DND-41 (cell line): ENCODE measurements at regions not wholly inside any gene's neighbourhood (a gene's known extent, or its start where the extent isn't known, plus 50 kb on each side); places are given as distances from the start of the nearest gene placed in this dataset.

ENCODE experiments used
- ATAC-seq: fragments of 200-7000 bp; cut with Tn5 transposase; 3 replicates; pipeline ENCODE4 v1.9.1; 2021; ENCODE audit warnings: low read depth; ENCODE audit not compliant: insufficient read depth
- DNase-seq: peaks from one replicate; pipeline ENCODE4 v3.0.0-alpha.2; 2020
- H2AFZ ChIP-seq: 2 replicates; pipeline ENCODE4 v1.6.0; 2012; ENCODE audit warnings: low read depth, low read length
- H3K27ac ChIP-seq: 2 replicates; pipeline ENCODE4 v1.5.1; 2012; ENCODE audit warnings: low read length, inconsistent platforms
- H3K27me3 ChIP-seq: fragments of 200-600 bp; sonication (generic); 2 replicates; pipeline ENCODE4 v1.6.0; 2012; ENCODE audit warnings: low read length, mild to moderate bottlenecking, inconsistent platforms; ENCODE audit not compliant: insufficient read depth, poor library complexity
- H3K36me3 ChIP-seq: 2 replicates; pipeline ENCODE4 v1.5.1; 2012; ENCODE audit warnings: low read length, inconsistent platforms; ENCODE audit not compliant: insufficient read depth
- H3K4me1 ChIP-seq: 2 replicates; pipeline ENCODE4 v1.5.1; 2012; ENCODE audit warnings: mild to moderate bottlenecking, low read length; ENCODE audit not compliant: insufficient read depth
- H3K4me2 ChIP-seq: 2 replicates; pipeline ENCODE4 v1.6.0; 2012; ENCODE audit warnings: mild to moderate bottlenecking, moderate library complexity, low read length, inconsistent platforms; ENCODE audit not compliant: insufficient read depth
- H3K4me3 ChIP-seq, 2 experiments: fragments of 200-600 bp in 1 of 2; shearing (Covaris generic) in 1 of 2; 2 replicates each; pipeline ENCODE4 v1.5.1; 2012 to 2016; ENCODE audit warnings: inconsistent platforms in 2 of 2, low read length in 2 of 2, mild to moderate bottlenecking in 2 of 2, low read depth in 1 of 2, moderate library complexity in 1 of 2
- H3K79me2 ChIP-seq: 2 replicates; pipeline ENCODE4 v1.6.0; 2012; ENCODE audit warnings: low read length, inconsistent platforms; ENCODE audit not compliant: insufficient read depth
- H3K9ac ChIP-seq: 2 replicates; pipeline ENCODE4 v1.6.0; 2012; ENCODE audit warnings: low read depth, mild to moderate bottlenecking, inconsistent platforms, low read length, moderate library complexity
- H3K9me3 ChIP-seq: 2 replicates; pipeline ENCODE4 v1.5.1; 2012; ENCODE audit warnings: low read length, moderate library complexity, mild to moderate bottlenecking, inconsistent platforms; ENCODE audit not compliant: insufficient read depth, severe bottlenecking
- H4K20me1 ChIP-seq: 2 replicates; pipeline ENCODE4 v1.6.0; 2012; ENCODE audit warnings: low read length; ENCODE audit not compliant: insufficient read depth
- EZH2 ChIP-seq: IDR thresholded peaks from 3 replicates; pipeline ENCODE4 v1.6.1; 2012; ENCODE audit warnings: borderline replicate concordance, low read depth, mild to moderate bottlenecking, moderate library complexity, low read length, inconsistent platforms; ENCODE audit not compliant: severe bottlenecking
- TF ChIP-seq, protein P1 (sequence below): IDR thresholded peaks from 2 replicates; pipeline ENCODE4 v1.5.1; 2012; ENCODE audit warnings: borderline replicate concordance, low read length, moderate library complexity, mild to moderate bottlenecking; ENCODE audit not compliant: poor library complexity, severe bottlenecking; ENCODE audit errors: extremely low read depth

DNA sequence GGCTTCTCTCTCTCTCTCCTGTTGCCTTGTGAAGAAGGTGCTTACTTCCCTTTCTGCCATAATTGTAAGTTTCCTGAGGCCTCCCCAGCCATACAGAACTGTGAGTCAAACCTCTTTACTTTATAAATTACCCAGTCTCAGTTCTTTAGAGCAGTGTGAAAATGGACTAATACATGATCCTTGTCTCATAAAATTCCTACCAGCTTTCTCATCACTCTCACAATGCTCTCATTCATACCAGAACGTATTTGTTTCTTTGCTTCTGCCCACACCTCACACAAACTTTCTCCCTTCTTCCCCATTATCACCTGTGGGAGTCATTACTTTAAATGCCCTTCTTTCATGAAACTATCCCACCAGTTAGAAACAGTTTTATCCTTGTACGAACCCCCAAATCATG is 62.7 kb upstream of the ARHGAP42 start:
- Histone ChIP-seq H3K4me3 (no peak overlapping the region), H3K36me3 (no peaks in the 10 kb centered on the region), H3K79me2 (no peaks in the 10 kb centered on the region), H2AFZ (no peak overlapping the region), H3K27me3 (no peaks in the 10 kb centered on the region), H3K9ac (no peak overlapping the region), H3K9me3 (peaks cover 11% of the 10 kb centered on the region), H4K20me1 (no peaks in the 10 kb centered on the region), H3K4me2 (no peak overlapping the region), H3K27ac (no peak overlapping the region), H3K4me1 (no peaks in the 10 kb centered on the region)
- ATAC-seq (no peak), DNase-seq (no peak)
- TF ChIP-seq, protein P1, sequence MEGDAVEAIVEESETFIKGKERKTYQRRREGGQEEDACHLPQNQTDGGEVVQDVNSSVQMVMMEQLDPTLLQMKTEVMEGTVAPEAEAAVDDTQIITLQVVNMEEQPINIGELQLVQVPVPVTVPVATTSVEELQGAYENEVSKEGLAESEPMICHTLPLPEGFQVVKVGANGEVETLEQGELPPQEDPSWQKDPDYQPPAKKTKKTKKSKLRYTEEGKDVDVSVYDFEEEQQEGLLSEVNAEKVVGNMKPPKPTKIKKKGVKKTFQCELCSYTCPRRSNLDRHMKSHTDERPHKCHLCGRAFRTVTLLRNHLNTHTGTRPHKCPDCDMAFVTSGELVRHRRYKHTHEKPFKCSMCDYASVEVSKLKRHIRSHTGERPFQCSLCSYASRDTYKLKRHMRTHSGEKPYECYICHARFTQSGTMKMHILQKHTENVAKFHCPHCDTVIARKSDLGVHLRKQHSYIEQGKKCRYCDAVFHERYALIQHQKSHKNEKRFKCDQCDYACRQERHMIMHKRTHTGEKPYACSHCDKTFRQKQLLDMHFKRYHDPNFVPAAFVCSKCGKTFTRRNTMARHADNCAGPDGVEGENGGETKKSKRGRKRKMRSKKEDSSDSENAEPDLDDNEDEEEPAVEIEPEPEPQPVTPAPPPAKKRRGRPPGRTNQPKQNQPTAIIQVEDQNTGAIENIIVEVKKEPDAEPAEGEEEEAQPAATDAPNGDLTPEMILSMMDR, result no peak
- no peak for TF ChIP-seq EZH2

DNA sequence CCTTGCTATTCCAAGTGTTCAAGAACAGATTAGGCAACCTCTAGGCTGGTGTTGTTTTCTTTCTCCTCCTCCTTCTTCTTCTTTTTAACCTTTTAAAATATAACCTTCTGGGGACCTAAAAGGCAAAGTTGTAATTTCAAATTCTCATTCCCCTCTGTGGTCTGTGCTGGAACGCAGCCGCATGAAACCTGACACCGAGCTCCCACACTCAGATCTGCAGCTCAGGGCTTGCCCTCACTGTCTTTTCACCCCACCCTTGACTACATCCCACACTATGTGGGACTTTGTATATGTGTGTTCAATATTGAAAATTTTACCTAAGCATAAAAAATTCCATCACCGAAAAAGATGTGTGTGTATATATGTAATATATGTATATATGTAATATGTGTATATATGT is 62.0 kb upstream of the ARHGAP42 start:
- no peak for ATAC-seq

DNA sequence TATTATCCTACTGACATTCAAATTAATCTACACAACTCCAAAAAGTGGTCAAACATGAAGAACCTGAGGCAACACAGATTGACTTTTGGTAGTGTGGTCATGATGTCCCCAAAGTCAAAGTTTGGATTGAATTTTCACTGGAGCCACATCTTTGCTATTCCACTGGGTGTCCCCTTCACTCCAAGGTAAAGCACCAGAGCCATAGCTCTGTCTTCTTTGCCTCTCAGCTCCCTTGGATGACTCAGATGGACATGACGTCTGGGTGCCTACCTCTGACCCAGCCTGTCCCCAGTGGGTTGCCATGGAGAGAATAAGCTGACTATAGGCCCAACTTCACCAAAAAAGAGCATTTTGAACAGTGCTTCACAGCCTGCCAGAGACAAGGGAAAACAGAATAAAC is 57.4 kb upstream of the ARHGAP42 start:
- no peak overlapping the region for H3K4me3 ChIP-seq
- ATAC-seq (no peak), DNase-seq (no peak)
- H3K79me2 ChIP-seq, result no peaks in the 10 kb centered on the region
- H2AFZ ChIP-seq, result no peak overlapping the region
- no peak overlapping the region for H3K9ac ChIP-seq
- H3K27ac ChIP-seq, result no peak overlapping the region
- TF ChIP-seq EZH2, result no peak
- TF ChIP-seq, protein P1, result no peak
- H3K4me2 ChIP-seq, result no peak overlapping the region
- no peaks in the 10 kb centered on the region for H3K36me3 ChIP-seq
- H3K4me1 ChIP-seq, result no peaks in the 10 kb centered on the region
- no peaks in the 10 kb centered on the region for H3K9me3 ChIP-seq
- H4K20me1 ChIP-seq, result no peaks in the 10 kb centered on the region
- no peaks in the 10 kb centered on the region for H3K27me3 ChIP-seq

More for the DNA sequence above, 62.0 kb upstream of the ARHGAP42 start:
- TF ChIP-seq EZH2, result no peak
- TF ChIP-seq, protein P1, result no peak
- H3K4me2 ChIP-seq, result no peak overlapping the region
- H3K4me1 ChIP-seq, result no peaks in the 10 kb centered on the region
- H3K9me3 ChIP-seq, result peaks cover 11% of the 10 kb centered on the region
- no peaks in the 10 kb centered on the region for H4K20me1 ChIP-seq
- H3K9ac ChIP-seq, result no peak overlapping the region
- DNase-seq, result no peak
- no peaks in the 10 kb centered on the region for H3K27me3 ChIP-seq
- H3K27ac ChIP-seq, result no peak overlapping the region
- H3K36me3 ChIP-seq, result no peaks in the 10 kb centered on the region
- H3K79me2 ChIP-seq, result no peaks in the 10 kb centered on the region
- no peak overlapping the region for H3K4me3 ChIP-seq
- H2AFZ ChIP-seq, result no peak overlapping the region

DNA sequence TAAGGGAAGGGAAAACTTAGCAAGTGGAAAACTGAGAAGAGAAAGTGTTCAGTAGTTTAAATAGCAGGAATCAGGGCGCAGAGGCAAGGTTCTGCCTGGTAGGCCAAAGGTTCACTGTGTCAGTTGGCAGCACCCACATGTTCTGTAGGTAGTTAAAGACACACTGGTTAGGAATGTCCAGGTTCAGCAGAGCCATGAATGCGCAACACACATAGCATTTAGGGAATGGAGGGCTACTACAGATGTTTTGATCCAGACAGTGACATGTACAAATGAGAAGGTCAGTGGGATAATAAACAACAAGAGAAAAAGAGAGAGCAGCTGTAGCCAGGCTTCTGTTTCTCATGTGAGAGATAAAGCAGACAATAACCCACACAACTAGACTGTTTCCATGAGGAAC is 56.2 kb upstream of the ARHGAP42 start:
- Histone ChIP-seq H3K9ac (no peak overlapping the region), H3K4me3 (no peak overlapping the region), H2AFZ (no peak overlapping the region), H3K4me1 (no peaks in the 10 kb centered on the region), H3K27ac (no peak overlapping the region), H3K36me3 (no peaks in the 10 kb centered on the region), H3K4me2 (no peak overlapping the region), H3K27me3 (no peaks in the 10 kb centered on the region), H4K20me1 (no peaks in the 10 kb centered on the region), H3K9me3 (no peaks in the 10 kb centered on the region), H3K79me2 (no peaks in the 10 kb centered on the region)
- no peak for DNase-seq
- ATAC-seq, result no peak
- TF ChIP-seq EZH2, result no peak
- TF ChIP-seq, protein P1, result no peak
